ENCODE measurements at regions not wholly inside any gene's neighbourhood (a gene's known extent, or its start where the extent isn't known, plus 50 kb on each side); places are given as distances from the start of the nearest gene placed in this dataset.

- intact Hi-C loops (cut with micrococcal nuclease): no loop called here
- Mint-ChIP-seq H3K27me3 (ENCODE audit: insufficient read depth) (no peaks in the 10 kb centered on the region), H3K27ac (no peak overlapping the region), H3K4me3 (no peak overlapping the region), H3K36me3 (ENCODE audit: low read depth) (no peaks in the 10 kb centered on the region), H3K4me1 (ENCODE audit: low read depth) (no peaks in the 10 kb centered on the region), H3K9me3 (no peaks in the 10 kb centered on the region)
- DNase-seq (ENCODE audit: low spot score): no peak
Measured at GRCh38 chr7:81600608-81601007, 169.2 kb downstream of the HGF start.

- Mint-ChIP-seq H3K4me3 (no peak overlapping the region), H3K27ac (no peak overlapping the region), H3K36me3 (ENCODE audit: low read depth) (no peaks in the 10 kb centered on the region), H3K27me3 (ENCODE audit: insufficient read depth) (no peaks in the 10 kb centered on the region), H3K9me3 (no peaks in the 10 kb centered on the region), H3K4me1 (ENCODE audit: low read depth) (no peaks in the 10 kb centered on the region)
- no peak for DNase-seq (ENCODE audit: low spot score)
- intact Hi-C loops (cut with micrococcal nuclease): no loop called here
Measured at GRCh38 chr7:81598951-81599350, 170.9 kb downstream of the HGF start.

GRCh38 chr7:81594767-81595166 is 175.1 kb downstream of the HGF start:
- no peaks in the 10 kb centered on the region for H3K9me3 Mint-ChIP-seq
- H3K36me3 Mint-ChIP-seq (ENCODE audit: low read depth): no peaks in the 10 kb centered on the region
- no peak overlapping the region for H3K4me3 Mint-ChIP-seq
- intact Hi-C loops (cut with micrococcal nuclease): no loop called here
- no peak for DNase-seq (ENCODE audit: low spot score)
- no peak overlapping the region for H3K27ac Mint-ChIP-seq
- no peaks in the 10 kb centered on the region for H3K27me3 Mint-ChIP-seq (ENCODE audit: insufficient read depth)
- no peaks in the 10 kb centered on the region for H3K4me1 Mint-ChIP-seq (ENCODE audit: low read depth)

DNA sequence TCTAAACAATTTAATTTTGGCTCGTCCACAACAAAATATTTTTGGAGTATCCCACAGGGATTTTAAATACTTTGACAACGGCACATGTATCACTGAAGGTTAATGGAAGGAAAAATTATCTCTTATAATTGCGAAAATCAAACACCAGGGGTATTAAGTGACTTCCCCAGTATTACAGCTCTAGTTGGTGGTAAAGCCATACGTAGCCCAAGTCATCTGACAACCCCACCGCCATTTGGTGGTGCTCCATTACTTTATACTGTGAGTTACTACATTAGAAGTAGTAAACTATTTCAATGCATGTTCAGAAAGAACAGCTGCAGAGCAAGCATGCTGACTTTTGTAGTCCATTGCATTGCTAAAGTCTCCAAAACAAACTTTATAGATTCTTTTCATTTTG is 179.7 kb downstream of the HGF start:
- H3K4me3 Mint-ChIP-seq: no peak overlapping the region
- no peaks in the 10 kb centered on the region for H3K27me3 Mint-ChIP-seq (ENCODE audit: insufficient read depth)
- DNase-seq (ENCODE audit: low spot score): no peak
- no peaks in the 10 kb centered on the region for H3K4me1 Mint-ChIP-seq (ENCODE audit: low read depth)
- no peak overlapping the region for H3K27ac Mint-ChIP-seq
- intact Hi-C loops (cut with micrococcal nuclease): no loop called here
- H3K36me3 Mint-ChIP-seq (ENCODE audit: low read depth): no peaks in the 10 kb centered on the region
- no peaks in the 10 kb centered on the region for H3K9me3 Mint-ChIP-seq

DNA sequence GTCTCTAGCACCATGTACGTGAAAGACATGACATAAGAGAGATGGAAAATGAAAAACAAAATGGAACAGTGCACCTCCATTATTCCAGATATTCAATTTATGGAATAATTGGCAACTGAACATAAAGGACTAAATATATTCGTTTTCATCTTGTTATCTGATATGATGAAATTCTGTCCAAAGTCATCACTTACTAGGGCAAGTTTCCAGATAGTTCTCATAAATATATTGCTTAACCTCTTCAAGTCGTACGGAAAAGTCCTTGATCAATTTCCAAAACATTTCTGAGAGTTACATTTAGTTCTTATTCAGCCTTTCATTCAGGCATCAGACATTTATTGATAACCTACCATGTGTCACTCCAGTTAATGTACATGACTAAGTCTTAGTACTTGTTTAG is 185.2 kb downstream of the HGF start:
- Mint-ChIP-seq H3K9me3 (no peaks in the 10 kb centered on the region), H3K4me1 (ENCODE audit: low read depth) (no peaks in the 10 kb centered on the region), H3K27me3 (ENCODE audit: insufficient read depth) (no peaks in the 10 kb centered on the region), H3K27ac (no peak overlapping the region), H3K4me3 (no peak overlapping the region), H3K36me3 (ENCODE audit: low read depth) (no peaks in the 10 kb centered on the region)
- intact Hi-C loops (cut with micrococcal nuclease): no loop called here
- DNase-seq (ENCODE audit: low spot score): no peak

GRCh38 chr7:81583882-81584533 is 185.8 kb downstream of the HGF start:
- Mint-ChIP-seq H3K9me3 (no peaks in the 10 kb centered on the region), H3K4me1 (ENCODE audit: low read depth) (no peaks in the 10 kb centered on the region), H3K27me3 (ENCODE audit: insufficient read depth) (no peaks in the 10 kb centered on the region), H3K4me3 (no peak overlapping the region), H3K36me3 (ENCODE audit: low read depth) (no peaks in the 10 kb centered on the region), H3K27ac (no peak overlapping the region)
- intact Hi-C loops (cut with micrococcal nuclease): no loop called here
- no peak for DNase-seq (ENCODE audit: low spot score)

DNA sequence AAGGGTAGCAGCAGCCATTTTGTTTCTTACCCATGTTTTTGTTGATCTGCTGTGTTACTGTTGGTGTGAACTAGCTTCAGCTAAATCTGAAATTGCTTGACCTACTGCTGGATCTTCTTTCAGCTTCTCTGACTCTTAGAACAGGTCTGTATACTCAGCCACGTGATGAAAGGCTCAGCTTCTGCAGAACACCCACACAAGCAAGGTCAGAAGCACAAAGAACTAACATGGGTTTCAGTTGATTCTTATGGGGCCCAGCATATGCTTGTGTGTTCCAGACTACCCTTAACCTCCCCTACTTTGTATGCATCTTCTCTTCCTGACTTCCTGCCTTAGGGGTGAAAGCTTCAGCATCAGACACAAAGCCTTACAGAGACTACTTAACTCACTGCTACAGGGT is 186.8 kb downstream of the HGF start:
- no peak overlapping the region for H3K27ac Mint-ChIP-seq
- no peaks in the 10 kb centered on the region for H3K36me3 Mint-ChIP-seq (ENCODE audit: low read depth)
- no peak overlapping the region for H3K4me3 Mint-ChIP-seq
- H3K4me1 Mint-ChIP-seq (ENCODE audit: low read depth): no peaks in the 10 kb centered on the region
- DNase-seq (ENCODE audit: low spot score): no peak
- intact Hi-C loops (cut with micrococcal nuclease): no loop called here
- H3K27me3 Mint-ChIP-seq (ENCODE audit: insufficient read depth): no peaks in the 10 kb centered on the region
- H3K9me3 Mint-ChIP-seq: no peaks in the 10 kb centered on the region

GRCh38 chr7:81577642-81578340 is 192.1 kb downstream of the HGF start:
- Mint-ChIP-seq H3K9me3 (no peaks in the 10 kb centered on the region), H3K27me3 (ENCODE audit: insufficient read depth) (no peaks in the 10 kb centered on the region), H3K4me3 (no peak overlapping the region), H3K27ac (no peak overlapping the region), H3K36me3 (ENCODE audit: low read depth) (no peaks in the 10 kb centered on the region), H3K4me1 (ENCODE audit: low read depth) (no peaks in the 10 kb centered on the region)
- intact Hi-C loops (cut with micrococcal nuclease): no loop called here
- DNase-seq (ENCODE audit: low spot score): no peak

- Mint-ChIP-seq H3K27ac (no peak overlapping the region), H3K36me3 (ENCODE audit: low read depth) (no peaks in the 10 kb centered on the region), H3K4me1 (ENCODE audit: low read depth) (no peaks in the 10 kb centered on the region), H3K4me3 (no peak overlapping the region), H3K27me3 (ENCODE audit: insufficient read depth) (no peaks in the 10 kb centered on the region), H3K9me3 (no peaks in the 10 kb centered on the region)
- intact Hi-C loops (cut with micrococcal nuclease): no loop called here
- no peak for DNase-seq (ENCODE audit: low spot score)
Measured at GRCh38 chr7:81574723-81575326, 195.0 kb downstream of the HGF start.

GRCh38 chr7:81573932-81574331 is 195.9 kb downstream of the HGF start:
- no peaks in the 10 kb centered on the region for H3K4me1 Mint-ChIP-seq (ENCODE audit: low read depth)
- H3K36me3 Mint-ChIP-seq (ENCODE audit: low read depth): no peaks in the 10 kb centered on the region
- intact Hi-C loops (cut with micrococcal nuclease): no loop called here
- H3K27me3 Mint-ChIP-seq (ENCODE audit: insufficient read depth): no peaks in the 10 kb centered on the region
- H3K4me3 Mint-ChIP-seq: no peak overlapping the region
- DNase-seq (ENCODE audit: low spot score): no peak
- H3K9me3 Mint-ChIP-seq: no peaks in the 10 kb centered on the region
- no peak overlapping the region for H3K27ac Mint-ChIP-seq

DNA sequence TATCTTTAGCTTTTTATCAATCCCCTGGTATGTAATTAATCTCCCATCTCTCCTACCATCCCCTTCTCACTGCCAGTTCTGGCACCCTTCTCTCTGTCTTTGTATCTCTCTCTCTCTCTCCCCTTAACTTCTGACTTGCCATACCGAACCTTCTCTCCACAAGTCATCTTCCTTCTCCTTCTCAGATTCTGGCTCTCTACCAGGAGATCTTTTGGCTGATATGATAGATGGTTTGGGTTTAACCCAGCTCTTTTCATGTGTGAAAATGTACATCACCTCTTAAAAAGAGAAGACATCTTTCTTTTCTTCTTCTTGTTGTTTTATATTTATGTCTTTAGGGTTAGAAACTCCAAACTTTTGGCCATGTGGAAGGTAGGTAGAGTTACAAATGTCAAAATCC is 196.7 kb downstream of the HGF start:
- no peaks in the 10 kb centered on the region for H3K27me3 Mint-ChIP-seq (ENCODE audit: insufficient read depth)
- no peaks in the 10 kb centered on the region for H3K36me3 Mint-ChIP-seq (ENCODE audit: low read depth)
- intact Hi-C loops (cut with micrococcal nuclease): no loop called here
- H3K4me1 Mint-ChIP-seq (ENCODE audit: low read depth): no peaks in the 10 kb centered on the region
- H3K4me3 Mint-ChIP-seq: no peak overlapping the region
- no peaks in the 10 kb centered on the region for H3K9me3 Mint-ChIP-seq
- DNase-seq (ENCODE audit: low spot score): no peak
- H3K27ac Mint-ChIP-seq: no peak overlapping the region

DNA sequence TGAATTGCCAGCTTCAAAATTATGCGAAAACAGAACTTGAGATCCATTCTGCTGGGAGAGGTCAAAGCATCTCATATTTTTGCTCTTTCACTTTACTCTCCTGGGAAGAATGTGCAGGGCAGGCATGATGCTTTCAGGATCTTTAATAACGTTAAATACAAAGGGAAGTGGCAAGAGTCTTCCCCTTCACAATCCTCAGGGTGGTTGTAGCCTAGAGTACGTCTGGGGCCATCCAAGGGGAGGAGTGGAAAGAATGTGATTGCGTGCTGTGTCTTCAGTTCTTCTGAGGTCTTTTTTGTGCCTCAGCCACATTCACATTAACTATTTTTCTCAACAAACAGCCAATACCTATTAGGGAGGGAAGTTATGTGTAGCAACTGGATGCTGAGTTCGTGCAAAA is 207.3 kb downstream of the HGF start:
- H3K4me1 Mint-ChIP-seq (ENCODE audit: low read depth): no peaks in the 10 kb centered on the region
- intact Hi-C loops (cut with micrococcal nuclease): no loop called here

DNA sequence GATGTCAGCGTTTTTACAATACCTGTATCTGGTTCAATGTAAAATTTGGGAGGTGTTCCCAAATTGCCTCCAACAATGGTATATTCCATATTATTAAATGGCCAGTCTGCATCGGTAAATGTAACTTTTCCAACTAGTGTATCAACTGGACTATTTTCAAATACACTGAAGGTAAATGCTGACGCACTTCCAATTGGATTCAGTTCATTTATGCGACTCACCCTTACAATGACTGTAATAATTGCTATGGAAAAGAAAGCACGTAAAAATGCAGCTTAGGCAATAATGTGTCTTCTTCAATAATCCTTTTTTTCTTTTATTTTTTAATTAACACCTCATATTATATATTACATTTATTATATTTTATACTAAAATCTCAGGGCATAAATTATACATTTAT is 209.1 kb downstream of the HGF start:
- no peak overlapping the region for H3K27ac Mint-ChIP-seq
- H3K27me3 Mint-ChIP-seq (ENCODE audit: insufficient read depth): no peaks in the 10 kb centered on the region
- no peaks in the 10 kb centered on the region for H3K36me3 Mint-ChIP-seq (ENCODE audit: low read depth)
- H3K4me3 Mint-ChIP-seq: no peak overlapping the region
- DNase-seq (ENCODE audit: low spot score): no peak
- H3K4me1 Mint-ChIP-seq (ENCODE audit: low read depth): no peaks in the 10 kb centered on the region
- H3K9me3 Mint-ChIP-seq: no peaks in the 10 kb centered on the region
- intact Hi-C loops (cut with micrococcal nuclease): no loop called here

More for the DNA sequence above, 207.3 kb downstream of the HGF start:
- Mint-ChIP-seq H3K27ac (no peak overlapping the region), H3K9me3 (no peaks in the 10 kb centered on the region), H3K27me3 (ENCODE audit: insufficient read depth) (no peaks in the 10 kb centered on the region), H3K4me3 (no peak overlapping the region), H3K36me3 (ENCODE audit: low read depth) (no peaks in the 10 kb centered on the region)
- DNase-seq (ENCODE audit: low spot score): no peak

Measured in activated T-helper 1 cell treated with anti-CD3 and anti-CD28 coated beads, Interleukin-12 subunit alpha, Interleukin-12 subunit beta, Interleukin-2, Interleukin-4 antibody, amounts not matched to agents 30 ng/mL and 10 ng/mL and 1 ng/mL, durations not matched to agents 14 hours and 24 hours and 36 hours (primary cell).